GM23338 (cell line): ENCODE measurements at regions not wholly inside any gene's neighbourhood (a gene's known extent, or its start where the extent isn't known, plus 50 kb on each side); places are given as distances from the start of the nearest gene placed in this dataset.
A peak's percentile ranks its signal among the peaks of the same experiment; 100 is the strongest.

Experiments
- ATAC-seq: fragments of 200-7000 bp; cut with Tn5 transposase; 3 replicates; pipeline ENCODE4 v1.9.1; 2020
- DNase-seq: peaks from one replicate; pipeline ENCODE4 v3.0.0-alpha.2; 2015; ENCODE audit warnings: low spot score
- H2AFZ ChIP-seq: fragments of 200-600 bp; sonication (generic); 2 replicates; pipeline ENCODE4 v1.8.0; 2016; ENCODE audit warnings: antibody characterized with exemption, mild to moderate bottlenecking, moderate library complexity
- H3F3A ChIP-seq: fragments of 200-600 bp; sonication (generic); replicated peaks from 2 replicates; pipeline ENCODE4 v1.8.0; 2017; ENCODE audit warnings: antibody characterized with exemption, mixed run types, low read depth
- H3K27ac ChIP-seq: fragments of 200-600 bp; sonication (generic); 2 replicates; pipeline ENCODE4 v1.6.1; 2016; ENCODE audit warnings: low read depth
- H3K27me3 ChIP-seq: fragments of 200-600 bp; sonication (generic); 2 replicates; pipeline ENCODE4 v1.8.0; 2016; ENCODE audit warnings: mild to moderate bottlenecking, mixed run types, moderate library complexity; ENCODE audit not compliant: insufficient read depth
- H3K36me3 ChIP-seq: fragments of 200-600 bp; sonication (generic); 2 replicates; pipeline ENCODE4 v1.8.0; 2016; ENCODE audit warnings: mild to moderate bottlenecking; ENCODE audit not compliant: insufficient read depth
- H3K4me1 ChIP-seq: fragments of 200-600 bp; sonication (generic); 2 replicates; pipeline ENCODE4 v1.8.0; 2016; ENCODE audit warnings: mild to moderate bottlenecking, moderate library complexity; ENCODE audit not compliant: insufficient read depth
- H3K4me2 ChIP-seq: fragments of 200-600 bp; sonication (generic); 2 replicates; pipeline ENCODE4 v1.7.1; 2017; ENCODE audit warnings: mixed run types
- H3K4me3 ChIP-seq: fragments of 200-600 bp; sonication (generic); 2 replicates; pipeline ENCODE4 v1.6.1; 2016; ENCODE audit warnings: mixed run types
- H3K79me2 ChIP-seq: fragments of 200-600 bp; sonication (generic); replicated peaks from 2 replicates; pipeline ENCODE4 v1.8.0; 2017; ENCODE audit warnings: mild to moderate bottlenecking; ENCODE audit not compliant: insufficient read depth
- H3K9me2 ChIP-seq: fragments of 200-600 bp; sonication (generic); 2 replicates; pipeline ENCODE4 v1.8.0; 2017; ENCODE audit not compliant: insufficient read depth
- H4K20me1 ChIP-seq: fragments of 200-600 bp; sonication (generic); replicated peaks from 2 replicates; pipeline ENCODE4 v1.8.0; 2017; ENCODE audit warnings: mild to moderate bottlenecking; ENCODE audit not compliant: insufficient read depth
- H3K27ac Mint-ChIP-seq: 2 replicates; pipeline ENCODE4 v1.8.0; 2020; ENCODE audit warnings: inconsistent platforms, mild to moderate bottlenecking, moderate library complexity, mixed read lengths
- H3K27me3 Mint-ChIP-seq: 3 replicates; pipeline ENCODE4 v1.8.0; 2022; ENCODE audit warnings: low read depth, mild to moderate bottlenecking, moderate library complexity, mixed read lengths, inconsistent platforms; ENCODE audit not compliant: insufficient read depth, poor library complexity
- H3K36me3 Mint-ChIP-seq: 3 replicates; pipeline ENCODE4 v1.8.0; 2021; ENCODE audit warnings: low read depth, mild to moderate bottlenecking, inconsistent platforms, moderate library complexity, mixed read lengths
- H3K4me1 Mint-ChIP-seq: 3 replicates; pipeline ENCODE4 v1.8.0; 2020; ENCODE audit warnings: mild to moderate bottlenecking, inconsistent platforms, mixed read lengths
- H3K4me3 Mint-ChIP-seq: 3 replicates; pipeline ENCODE4 v1.8.0; 2021; ENCODE audit warnings: moderate library complexity, mild to moderate bottlenecking, inconsistent platforms, mixed read lengths
- H3K9me3 Mint-ChIP-seq: 3 replicates; pipeline ENCODE4 v1.8.0; 2020; ENCODE audit warnings: moderate library complexity, mild to moderate bottlenecking, inconsistent platforms, mixed read lengths
- CTCF ChIP-seq, 2 experiments: fragments of 200-600 bp in 1 of 2; sonication (generic) in 1 of 2; conservative IDR thresholded peaks; 2 replicates each; pipeline versions ENCODE4 v1.5.1 to v1.6.1; 2016 to 2017; ENCODE audit warnings: antibody characterized with exemption in 2 of 2, low read depth in 2 of 2, mild to moderate bottlenecking in 2 of 2, moderate library complexity in 1 of 2
- EZH2 ChIP-seq: fragments of 200-600 bp; sonication (generic); IDR thresholded peaks from one replicate; pipeline ENCODE4 v1.8.0; 2017; ENCODE audit warnings: antibody characterized with exemption, mild to moderate bottlenecking, low read depth; ENCODE audit not compliant: unreplicated experiment
- EZH2phosphoT487 ChIP-seq: fragments of 200-600 bp; sonication (generic); IDR thresholded peaks from one replicate; pipeline ENCODE4 v1.8.1; 2018; ENCODE audit warnings: antibody characterized with exemption; ENCODE audit not compliant: unreplicated experiment
- JUNB ChIP-seq: IDR thresholded peaks from one replicate; pipeline ENCODE4 v1.6.1; 2016; ENCODE audit warnings: antibody characterized with exemption; ENCODE audit not compliant: unreplicated experiment
- NANOG ChIP-seq: IDR thresholded peaks from 2 replicates; pipeline ENCODE4 v1.6.1; 2016; ENCODE audit warnings: antibody characterized with exemption, borderline replicate concordance
- ZNF331 ChIP-seq: fragments of 250-450 bp; sonication (Bioruptor Pico); IDR thresholded peaks from 2 replicates; pipeline ENCODE4 v1.5.0; 2020; ENCODE audit warnings: low read depth, mild to moderate bottlenecking, moderate library complexity
- ZNF462 ChIP-seq: fragments of 250-450 bp; sonication (Bioruptor Pico); IDR thresholded peaks from 2 replicates; pipeline ENCODE4 v1.5.0; 2020; ENCODE audit warnings: mild to moderate bottlenecking, moderate library complexity

- TF ChIP-seq NANOG (no peak), EZH2 (no peak), CTCF (conservative IDR thresholded peaks at IDR 0.05; ENCODE audit: low read depth in 2 of 2) (no peak), ZNF462 (CRISPR knock-in tag) (no peak), EZH2phosphoT487 (no peak), ZNF331 (no peak)
Measured at GRCh38 chr2:198321522-198322088, 517.2 kb downstream of the PLCL1 start (continued).

- Mint-ChIP-seq H3K4me1 (peaks cover 33% of the 10 kb centered on the region), H3K27ac (no peak overlapping the region), H3K9me3 (no peaks in the 10 kb centered on the region), H3K27me3 (no peaks in the 10 kb centered on the region), H3K4me3 (no peak overlapping the region), H3K36me3 (no peaks in the 10 kb centered on the region)
- DNase-seq, result peak; percentile 34
- no peaks in the 10 kb centered on the region for H3K9me2 ChIP-seq
- H3K36me3 ChIP-seq, result no peaks in the 10 kb centered on the region
- H4K20me1 ChIP-seq, result no peaks in the 10 kb centered on the region
- no peak overlapping the region for H3K4me3 ChIP-seq
- H3K79me2 ChIP-seq, result no peaks in the 10 kb centered on the region
- peak; percentile 49; the same call in 1 of the 3 replicates for ATAC-seq
- TF ChIP-seq JUNB, result no peak
- no peak overlapping the region for H3K27ac ChIP-seq
- H2AFZ ChIP-seq, result no peak overlapping the region
- H3F3A ChIP-seq, result no peaks in the 10 kb centered on the region
- H3K4me2 ChIP-seq, result no peak overlapping the region
- peaks cover 19% of the 10 kb centered on the region; the same call in 1 of the 2 replicates for H3K4me1 ChIP-seq
- no peaks in the 10 kb centered on the region for H3K27me3 ChIP-seq
Measured at GRCh38 chr2:198316852-198317396, 512.5 kb downstream of the PLCL1 start.
